CD4-positive, alpha-beta memory T cell (primary cell): ENCODE measurements at regions not wholly inside any gene's neighbourhood (a gene's known extent, or its start where the extent isn't known, plus 50 kb on each side); places are given as distances from the start of the nearest gene placed in this dataset.
"Not testable (repeated sequence)": the region's sequence is repeated elsewhere in the genome, so short reads cannot be mapped to it uniquely, and the experiment has no call there.

Source experiments
- CTCF ChIA-PET: fragments of 350-600 bp; sonication (Branson Sonifier 250); formaldehyde crosslinking; loops from one replicate; lab custom pipeline; 2021; ENCODE audit warnings: inconsistent platforms; ENCODE audit not compliant: partially characterized antibody; lab: Charles Lee
- POLR2A ChIA-PET: fragments of 350-600 bp; sonication (Branson Sonifier 250); formaldehyde crosslinking; loops from one replicate; lab custom pipeline; 2021; ENCODE audit not compliant: partially characterized antibody; lab: Charles Lee
- DNase-seq, 5 donors: peaks; one replicate each; pipeline versions ENCODE4 v3.0.0 to v3.0.0-alpha.2; 2020 to 2022; ENCODE audit warnings: mixed read lengths in 1 of 5
- H3K27ac ChIP-seq: one replicate; pipeline ENCODE4 v1.7.0; 2013; ENCODE audit warnings: low read depth, low read length
- H3K27me3 ChIP-seq: 2 replicates; pipeline ENCODE4 v1.7.0; 2013; ENCODE audit warnings: mild to moderate bottlenecking, low read length, moderate library complexity; ENCODE audit not compliant: insufficient read depth
- H3K36me3 ChIP-seq: 2 replicates; pipeline ENCODE4 v1.7.0; 2013; ENCODE audit warnings: mild to moderate bottlenecking, low read length, moderate library complexity; ENCODE audit not compliant: insufficient read depth
- H3K4me1 ChIP-seq: 2 replicates; pipeline ENCODE4 v1.7.0; 2013; ENCODE audit warnings: mild to moderate bottlenecking, low read length, moderate library complexity; ENCODE audit not compliant: insufficient read depth
- H3K4me3 ChIP-seq, 2 donors: one replicate each; pipeline ENCODE4 v1.7.0; 2013; ENCODE audit warnings: low read length in 2 of 2, mild to moderate bottlenecking in 1 of 2
- H3K9me3 ChIP-seq, 2 donors: one replicate each; pipeline ENCODE4 v1.7.0; 2013; ENCODE audit warnings: low read length in 2 of 2, control low read depth in 1 of 2; ENCODE audit not compliant: control insufficient read depth in 1 of 2
- H3K27ac Mint-ChIP-seq, 7 donors: one replicate each; pipeline ENCODE4 v1.8.0; 2020 to 2021; ENCODE audit warnings: mixed read lengths in 7 of 7, mild to moderate bottlenecking in 6 of 7, inconsistent platforms in 3 of 7, moderate library complexity in 3 of 7
- H3K27me3 Mint-ChIP-seq, 2 donors: one replicate each; pipeline ENCODE4 v1.8.0; 2020 to 2021; ENCODE audit warnings: mixed read lengths in 2 of 2
- H3K36me3 Mint-ChIP-seq, 2 donors: one replicate each; pipeline ENCODE4 v1.8.0; 2020 to 2021; ENCODE audit warnings: mixed read lengths in 2 of 2, inconsistent platforms in 1 of 2, mild to moderate bottlenecking in 1 of 2
- H3K4me1 Mint-ChIP-seq, 4 donors: one replicate each; pipeline ENCODE4 v1.8.0; 2020 to 2021; ENCODE audit warnings: mixed read lengths in 4 of 4, mild to moderate bottlenecking in 1 of 4
- H3K4me3 Mint-ChIP-seq, 8 donors: one replicate each; pipeline ENCODE4 v1.8.0; 2020 to 2021; ENCODE audit warnings: mixed read lengths in 8 of 8, mild to moderate bottlenecking in 7 of 8, moderate library complexity in 6 of 8, inconsistent platforms in 3 of 8
- H3K9me3 Mint-ChIP-seq, 8 donors: one replicate each; pipeline ENCODE4 v1.8.0; 2020 to 2021; ENCODE audit warnings: mixed read lengths in 8 of 8, mild to moderate bottlenecking in 5 of 8, inconsistent platforms in 3 of 8, moderate library complexity in 1 of 8
- intact Hi-C: fragments of 100-400 bp; cut with micrococcal nuclease; formaldehyde crosslinking; loops from one replicate; pipeline ENCODE4 v1.15.1; 2023

- H3K27me3 ChIP-seq = not testable (repeated sequence)
Observed at GRCh38 chr9:66771504-66771903, 129.0 kb upstream of the ZNF658 start.

GRCh38 chr9:66774618-66775017, 125.9 kb upstream of the ZNF658 start:
- H3K4me3 Mint-ChIP-seq, H3K4me1 Mint-ChIP-seq, H3K27me3 ChIP-seq, H3K9me3 ChIP-seq, H3K27ac ChIP-seq, H3K36me3 Mint-ChIP-seq, H3K27ac Mint-ChIP-seq, H3K9me3 Mint-ChIP-seq, intact Hi-C loops, H3K4me1 ChIP-seq, H3K27me3 Mint-ChIP-seq, POLR2A ChIA-PET, CTCF ChIA-PET, H3K4me3 ChIP-seq, H3K36me3 ChIP-seq: not testable (repeated sequence)
- peak in 1 of 5 donors; percentile 16 for DNase-seq

More at GRCh38 chr9:66771504-66771903, 129.0 kb upstream of the ZNF658 start:
- H3K27ac Mint-ChIP-seq, H3K9me3 Mint-ChIP-seq, CTCF ChIA-PET, H3K36me3 Mint-ChIP-seq, H3K4me1 Mint-ChIP-seq, intact Hi-C loops, DNase-seq, H3K4me3 ChIP-seq, H3K36me3 ChIP-seq, POLR2A ChIA-PET, H3K4me3 Mint-ChIP-seq, H3K4me1 ChIP-seq, H3K27ac ChIP-seq, H3K27me3 Mint-ChIP-seq, H3K9me3 ChIP-seq: not testable (repeated sequence)

GRCh38 chr9:66779944-66780661, 120.4 kb upstream of the ZNF658 start:
- H3K27ac Mint-ChIP-seq, H3K9me3 Mint-ChIP-seq, POLR2A ChIA-PET, intact Hi-C loops, H3K4me3 ChIP-seq, CTCF ChIA-PET, H3K4me1 ChIP-seq, H3K27ac ChIP-seq, H3K27me3 ChIP-seq, H3K4me1 Mint-ChIP-seq, H3K36me3 ChIP-seq, H3K9me3 ChIP-seq, H3K36me3 Mint-ChIP-seq, H3K4me3 Mint-ChIP-seq, DNase-seq, H3K27me3 Mint-ChIP-seq: not testable (repeated sequence)

GRCh38 chr9:66781240-66781639, 119.3 kb upstream of the ZNF658 start:
- H3K27ac ChIP-seq, H3K9me3 Mint-ChIP-seq, H3K36me3 ChIP-seq, H3K4me1 Mint-ChIP-seq, CTCF ChIA-PET, H3K9me3 ChIP-seq, H3K27me3 ChIP-seq, H3K4me1 ChIP-seq, H3K36me3 Mint-ChIP-seq, H3K4me3 Mint-ChIP-seq, intact Hi-C loops, DNase-seq, H3K4me3 ChIP-seq, POLR2A ChIA-PET, H3K27me3 Mint-ChIP-seq, H3K27ac Mint-ChIP-seq: not testable (repeated sequence)

GRCh38 chr9:66782010-66782409, 118.5 kb upstream of the ZNF658 start:
- H3K9me3 Mint-ChIP-seq, H3K27me3 ChIP-seq, H3K4me3 ChIP-seq, CTCF ChIA-PET, H3K4me1 ChIP-seq, intact Hi-C loops, H3K36me3 ChIP-seq, H3K27me3 Mint-ChIP-seq, H3K36me3 Mint-ChIP-seq, H3K27ac ChIP-seq, H3K9me3 ChIP-seq, DNase-seq, H3K4me3 Mint-ChIP-seq, POLR2A ChIA-PET, H3K27ac Mint-ChIP-seq, H3K4me1 Mint-ChIP-seq: not testable (repeated sequence)

GRCh38 chr9:66785603-66786002, 114.9 kb upstream of the ZNF658 start:
- H3K27me3 Mint-ChIP-seq, DNase-seq, CTCF ChIA-PET, H3K36me3 ChIP-seq, H3K4me3 ChIP-seq, H3K36me3 Mint-ChIP-seq, H3K4me1 Mint-ChIP-seq, H3K4me3 Mint-ChIP-seq, intact Hi-C loops, H3K27ac Mint-ChIP-seq, H3K27me3 ChIP-seq, H3K27ac ChIP-seq, POLR2A ChIA-PET, H3K9me3 ChIP-seq, H3K4me1 ChIP-seq, H3K9me3 Mint-ChIP-seq: not testable (repeated sequence)

- H3K27me3 ChIP-seq, H3K27me3 Mint-ChIP-seq, H3K9me3 Mint-ChIP-seq, H3K27ac Mint-ChIP-seq, H3K4me1 Mint-ChIP-seq, H3K4me1 ChIP-seq, H3K4me3 ChIP-seq, H3K27ac ChIP-seq, DNase-seq, H3K4me3 Mint-ChIP-seq, CTCF ChIA-PET, H3K9me3 ChIP-seq, H3K36me3 ChIP-seq, POLR2A ChIA-PET, H3K36me3 Mint-ChIP-seq, intact Hi-C loops: not testable (repeated sequence)
Observed at GRCh38 chr9:66791092-66791750, 109.3 kb upstream of the ZNF658 start.
